BJ (cell line): ENCODE measurements at regions not wholly inside any gene's neighbourhood (a gene's known extent, or its start where the extent isn't known, plus 50 kb on each side); places are given as distances from the start of the nearest gene placed in this dataset.

Source experiments
- CTCF ChIA-PET: fragments of 350-600 bp; formaldehyde crosslinking; extraction: SDS; loops from one replicate; lab custom pipeline; 2021; ENCODE audit warnings: antibody characterized with exemption, inconsistent platforms; lab: Yijun Ruan, JAX
- POLR2A ChIA-PET: fragments of 300-600 bp; sonication (Branson Sonifier 250); formaldehyde crosslinking; extraction: SDS; loops from one replicate; lab custom pipeline; 2021; ENCODE audit warnings: antibody characterized with exemption; lab: Charles Lee
- DNase-seq: peaks from one replicate; pipeline ENCODE4 v3.0.0-alpha.2; 2011; ENCODE audit warnings: low read depth
- H3K27me3 ChIP-seq: 2 replicates; pipeline ENCODE4 v1.6.0; 2011; ENCODE audit warnings: low read length; ENCODE audit not compliant: control insufficient read depth, insufficient read depth
- H3K36me3 ChIP-seq: 2 replicates; pipeline ENCODE4 v1.5.1; 2011; ENCODE audit warnings: low read length; ENCODE audit not compliant: control insufficient read depth, insufficient read depth
- H3K4me3 ChIP-seq: 2 replicates; pipeline ENCODE4 v1.5.1; 2011; ENCODE audit warnings: low read depth, mild to moderate bottlenecking, control low read depth, low read length
- CTCF ChIP-seq: IDR thresholded peaks from 2 replicates; pipeline ENCODE4 v1.5.1; 2011; ENCODE audit warnings: low read depth, mild to moderate bottlenecking, control low read depth, inconsistent platforms, low read length, moderate library complexity; ENCODE audit not compliant: insufficient read depth

DNA sequence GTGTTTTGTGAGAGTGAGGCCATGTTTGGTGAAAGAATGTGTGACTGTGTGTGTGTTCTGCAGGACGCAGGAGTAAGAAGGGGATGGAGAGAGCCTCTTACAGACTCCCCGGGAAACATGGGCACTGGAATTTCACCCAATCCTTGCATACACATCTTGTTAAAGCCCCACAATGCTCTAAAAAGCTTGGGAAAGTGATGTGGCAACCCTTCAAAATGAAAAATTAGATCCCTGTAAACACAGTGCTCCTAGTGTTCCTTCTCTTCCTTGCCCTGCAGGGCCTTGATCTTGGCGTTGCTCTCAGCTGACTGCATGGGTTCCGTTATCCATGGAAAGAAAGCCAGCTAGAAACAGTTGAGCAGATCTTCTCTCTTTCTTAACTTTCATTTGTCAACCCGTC, 701.7 kb downstream of the SEMA5A start:
- ChIA-PET CTCF (interaction anchor here (1.0 to 2.5 kb wide), 6 partner anchors 12 to 312 kb away, joined by 3 to 23 read pairs (median 5); no protein-coding TSS in a partner anchor), POLR2A (no interaction called here)
- TF ChIP-seq CTCF = no peak
- no peaks in the 10 kb centered on the region for H3K27me3 ChIP-seq
- no peak overlapping the region for H3K4me3 ChIP-seq
- no peaks in the 10 kb centered on the region for H3K36me3 ChIP-seq
- no peak for DNase-seq

GRCh38 chr5:8844847-8845246, 701.0 kb downstream of the SEMA5A start:
- no peak for TF ChIP-seq CTCF
- CTCF ChIA-PET = interaction anchor here (1.0 to 1.2 kb wide), 2 partner anchors 12 to 311 kb away, joined by 3 read pairs; no protein-coding TSS in a partner anchor
- POLR2A ChIA-PET = no interaction called here
- no peaks in the 10 kb centered on the region for H3K27me3 ChIP-seq
- DNase-seq = no peak
- H3K4me3 ChIP-seq = no peak overlapping the region
- H3K36me3 ChIP-seq = no peaks in the 10 kb centered on the region

DNA sequence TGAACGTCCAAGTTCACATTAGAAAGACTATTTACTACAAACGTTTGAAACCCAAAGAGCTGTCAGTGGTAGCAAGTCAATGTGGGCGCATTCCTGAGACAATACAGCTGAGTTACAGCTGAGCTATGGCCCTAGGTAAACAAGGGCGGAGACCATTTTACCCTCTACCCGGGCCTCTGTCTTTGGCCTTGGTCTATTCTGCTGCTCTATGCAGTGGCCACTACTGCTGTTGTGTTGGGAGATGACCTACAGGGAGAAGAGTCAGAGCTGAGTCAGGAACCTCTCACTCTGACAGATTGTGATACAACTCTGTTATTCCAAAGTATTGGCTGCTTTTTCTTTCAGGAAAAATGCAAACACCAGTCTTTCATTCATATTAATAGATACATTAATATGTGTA, 700.6 kb downstream of the SEMA5A start:
- POLR2A ChIA-PET = no interaction called here
- CTCF ChIA-PET = interaction anchor here (1.0 kb wide), 1 partner anchor 311 kb away, joined by 3 read pairs; no protein-coding TSS in a partner anchor
- TF ChIP-seq CTCF = no peak
- no peak for DNase-seq
- Histone ChIP-seq H3K27me3 (no peaks in the 10 kb centered on the region), H3K36me3 (no peaks in the 10 kb centered on the region), H3K4me3 (no peak overlapping the region)

GRCh38 chr5:8848366-8848765, 697.5 kb downstream of the SEMA5A start:
- DNase-seq = no peak
- CTCF ChIA-PET = no interaction called here
- no peak for TF ChIP-seq CTCF
- H3K4me3 ChIP-seq = no peak overlapping the region
- H3K36me3 ChIP-seq = no peaks in the 10 kb centered on the region
- POLR2A ChIA-PET = no interaction called here
- no peaks in the 10 kb centered on the region for H3K27me3 ChIP-seq

DNA sequence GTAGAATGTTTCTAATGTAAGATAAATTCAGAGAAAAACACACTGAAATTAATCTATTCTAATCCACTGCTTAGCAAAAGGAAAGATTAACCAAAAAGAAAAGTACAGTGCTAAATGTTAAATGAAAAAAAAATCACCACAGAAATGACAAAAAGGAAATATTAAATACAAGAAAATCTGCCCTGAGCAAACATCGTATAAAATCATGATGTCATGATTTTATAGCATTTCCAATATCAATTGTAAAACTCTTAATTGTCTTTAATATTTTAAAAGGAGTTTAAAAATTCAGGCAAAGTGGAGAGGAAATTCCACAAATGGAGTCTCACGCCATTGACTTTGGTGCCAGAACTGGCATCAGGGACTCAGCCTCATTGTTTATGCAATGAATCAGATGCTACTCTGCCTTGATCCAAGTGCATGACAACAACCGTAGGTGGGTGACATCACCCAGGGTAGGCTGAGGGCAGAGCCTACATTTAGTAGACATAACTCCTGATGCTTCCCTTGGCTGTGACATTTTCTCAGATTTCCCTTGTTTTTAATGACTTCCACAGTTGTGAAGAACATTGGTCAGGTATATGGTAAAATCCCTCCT, 696.8 kb downstream of the SEMA5A start:
- Histone ChIP-seq H3K4me3 (no peak overlapping the region), H3K36me3 (no peaks in the 10 kb centered on the region), H3K27me3 (no peaks in the 10 kb centered on the region)
- ChIA-PET POLR2A (no interaction called here), CTCF (no interaction called here)
- DNase-seq = peak; percentile 80
- no peak for TF ChIP-seq CTCF
